Ishikawa (cell line): ENCODE measurements at regions not wholly inside any gene's neighbourhood (a gene's known extent, or its start where the extent isn't known, plus 50 kb on each side); places are given as distances from the start of the nearest gene placed in this dataset.

Experiments
- CEBPB ChIP-seq: IDR thresholded peaks from 2 replicates; pipeline ENCODE4 v1.6.1; 2012
- CREB1 ChIP-seq: IDR thresholded peaks from 2 replicates; pipeline ENCODE4 v1.6.1; 2012; ENCODE audit warnings: low read depth
- EGR1 ChIP-seq: IDR thresholded peaks from 2 replicates; pipeline ENCODE4 v1.6.1; 2012
- EP300 ChIP-seq: IDR thresholded peaks from 2 replicates; pipeline ENCODE4 v1.6.1; 2012; ENCODE audit warnings: borderline replicate concordance
- FOXM1 ChIP-seq: IDR thresholded peaks from 2 replicates; pipeline ENCODE4 v1.6.1; 2012; ENCODE audit warnings: low read depth, borderline replicate concordance
- MAX ChIP-seq: IDR thresholded peaks from 2 replicates; pipeline ENCODE4 v1.6.1; 2012
- NFIC ChIP-seq: IDR thresholded peaks from 2 replicates; pipeline ENCODE4 v1.6.1; 2012
- RAD21 ChIP-seq: IDR thresholded peaks from 2 replicates; pipeline ENCODE4 v1.6.1; 2012; ENCODE audit warnings: low read depth
- REST ChIP-seq: IDR thresholded peaks from 2 replicates; pipeline ENCODE4 v1.6.1; 2012; ENCODE audit warnings: low read depth, mild to moderate bottlenecking
- TAF1 ChIP-seq: IDR thresholded peaks from 2 replicates; pipeline ENCODE4 v1.6.1; 2012; ENCODE audit warnings: low read depth, mild to moderate bottlenecking
- TCF12 ChIP-seq: IDR thresholded peaks from 2 replicates; pipeline ENCODE4 v1.6.1; 2012; ENCODE audit warnings: low read depth
- TEAD4 ChIP-seq: IDR thresholded peaks from 2 replicates; pipeline ENCODE4 v1.6.1; 2012
- USF1 ChIP-seq: IDR thresholded peaks from 2 replicates; pipeline ENCODE4 v1.6.1; 2012
- YY1 ChIP-seq: IDR thresholded peaks from 2 replicates; pipeline ENCODE4 v1.6.1; 2012; ENCODE audit warnings: low read depth
- ZBTB7A ChIP-seq: IDR thresholded peaks from 2 replicates; pipeline ENCODE4 v1.6.1; 2012; ENCODE audit warnings: low read depth

- TF ChIP-seq YY1: no peak
- TF ChIP-seq NFIC: no peak
- TF ChIP-seq EGR1: no peak
- no peak for TF ChIP-seq FOXM1
- TF ChIP-seq RAD21: no peak
- no peak for TF ChIP-seq ZBTB7A
- no peak for TF ChIP-seq TAF1
- TF ChIP-seq TEAD4: no peak
- no peak for TF ChIP-seq MAX
- no peak for TF ChIP-seq TCF12
- TF ChIP-seq REST: no peak
- TF ChIP-seq EP300: no peak
- no peak for TF ChIP-seq USF1
- no peak for TF ChIP-seq CREB1
- no peak for TF ChIP-seq CEBPB
These were observed 262.6 kb upstream of the MAP3K1 start for GRCh38 chr5:56552612-56553268.

GRCh38 chr5:56550227-56550626 is 265.1 kb upstream of the MAP3K1 start:
- TF ChIP-seq USF1 (no peak), TEAD4 (no peak), CEBPB (no peak)

GRCh38 chr5:56549096-56549886 is 266.1 kb upstream of the MAP3K1 start:
- TF ChIP-seq EGR1 (no peak), REST (no peak), TAF1 (no peak), RAD21 (no peak), MAX (no peak), NFIC (no peak)

GRCh38 chr5:56545016-56545415 is 270.3 kb upstream of the MAP3K1 start:
- no peak for TF ChIP-seq NFIC
- TF ChIP-seq USF1: no peak
- no peak for TF ChIP-seq TCF12
- no peak for TF ChIP-seq MAX
- no peak for TF ChIP-seq EGR1
- TF ChIP-seq TEAD4: no peak
- no peak for TF ChIP-seq CREB1
- TF ChIP-seq YY1: no peak
- TF ChIP-seq FOXM1: no peak
- no peak for TF ChIP-seq TAF1
- no peak for TF ChIP-seq REST
- no peak for TF ChIP-seq ZBTB7A
- no peak for TF ChIP-seq EP300
- TF ChIP-seq RAD21: no peak
